WTC11 (cell line): ENCODE measurements at regions not wholly inside any gene's neighbourhood (a gene's known extent, or its start where the extent isn't known, plus 50 kb on each side); places are given as distances from the start of the nearest gene placed in this dataset.

Source experiments
- ATAC-seq: fragments of 200-7000 bp; cut with Tn5 transposase; 2 replicates; pipeline ENCODE4 v1.10.0; 2021; ENCODE audit warnings: mild to moderate bottlenecking, moderate library complexity
- CTCF ChIA-PET: fragments of 300-600 bp; sonication (Branson Sonifier 250); formaldehyde crosslinking; loops from one replicate; lab custom pipeline; 2021; ENCODE audit warnings: antibody characterized with exemption; lab: Charles Lee
- POLR2A ChIA-PET: fragments of 350-600 bp; sonication (Branson Sonifier 250); formaldehyde crosslinking; loops from one replicate; lab custom pipeline; 2021; ENCODE audit warnings: antibody characterized with exemption; lab: Charles Lee
- DNase-seq: peaks from one replicate; pipeline ENCODE4 v3.0.0; 2021; ENCODE audit warnings: low spot score
- H3K27ac Mint-ChIP-seq: 2 replicates; pipeline ENCODE4 v1.8.0; 2021; ENCODE audit warnings: mixed read lengths
- H3K27me3 Mint-ChIP-seq: 2 replicates; pipeline ENCODE4 v1.8.0; 2021; ENCODE audit warnings: low read depth, mild to moderate bottlenecking, moderate library complexity, mixed read lengths
- H3K36me3 Mint-ChIP-seq: 2 replicates; pipeline ENCODE4 v1.8.0; 2021; ENCODE audit warnings: mixed read lengths
- H3K4me1 Mint-ChIP-seq: 2 replicates; pipeline ENCODE4 v1.8.0; 2022; ENCODE audit warnings: mixed read lengths
- H3K4me3 Mint-ChIP-seq: 2 replicates; pipeline ENCODE4 v1.8.0; 2021; ENCODE audit warnings: mild to moderate bottlenecking, moderate library complexity, mixed read lengths
- H3K9me3 Mint-ChIP-seq: 2 replicates; pipeline ENCODE4 v1.8.0; 2021; ENCODE audit warnings: mixed read lengths
- ATF1 ChIP-seq: sonication (generic); formaldehyde crosslinking; IDR thresholded peaks from 2 replicates; pipeline ENCODE4 v1.8.1; 2023; ENCODE audit warnings: mild to moderate bottlenecking, moderate library complexity, missing genetic modification reagents
- ATF2 ChIP-seq: sonication (generic); formaldehyde crosslinking; IDR thresholded peaks from 2 replicates; pipeline ENCODE4 v1.8.1; 2022; ENCODE audit warnings: low read depth, missing genetic modification reagents, borderline replicate concordance
- ATF3 ChIP-seq: sonication (generic); formaldehyde crosslinking; conservative IDR thresholded peaks from 2 replicates; pipeline ENCODE4 v1.8.1; 2022; ENCODE audit warnings: mild to moderate bottlenecking, missing genetic modification reagents
- CBFB ChIP-seq: sonication (generic); formaldehyde crosslinking; IDR thresholded peaks from 2 replicates; pipeline ENCODE4 v1.8.1; 2022; ENCODE audit warnings: mild to moderate bottlenecking, low read depth, missing genetic modification reagents
- EMX1 ChIP-seq: fragments of 250-450 bp; sonication (Bioruptor Pico); IDR thresholded peaks from 2 replicates; pipeline ENCODE4 v1.8.0; 2021; ENCODE audit warnings: mild to moderate bottlenecking
- GABPB1 ChIP-seq: sonication (generic); formaldehyde crosslinking; IDR thresholded peaks from 2 replicates; pipeline ENCODE4 v1.8.1; 2023; ENCODE audit warnings: mild to moderate bottlenecking, missing genetic modification reagents
- HMGXB4 ChIP-seq: sonication (generic); formaldehyde crosslinking; IDR thresholded peaks from 2 replicates; pipeline ENCODE4 v1.8.1; 2023; ENCODE audit warnings: mild to moderate bottlenecking, moderate library complexity, missing genetic modification reagents
- KAT7 ChIP-seq: sonication (generic); formaldehyde crosslinking; IDR thresholded peaks from 2 replicates; pipeline ENCODE4 v1.8.1; 2023; ENCODE audit warnings: missing genetic modification reagents, mild to moderate bottlenecking, borderline replicate concordance
- NFE2L1 ChIP-seq: sonication (generic); formaldehyde crosslinking; IDR thresholded peaks from 2 replicates; pipeline ENCODE4 v1.8.1; 2023; ENCODE audit warnings: missing genetic modification reagents
- NFYB ChIP-seq: sonication (generic); formaldehyde crosslinking; conservative IDR thresholded peaks from 2 replicates; pipeline ENCODE4 v1.8.0; 2022; ENCODE audit warnings: low read depth, missing genetic modification reagents
- NR2C2 ChIP-seq: sonication (generic); formaldehyde crosslinking; IDR thresholded peaks from 2 replicates; pipeline ENCODE4 v1.8.0; 2022; ENCODE audit warnings: mild to moderate bottlenecking, missing genetic modification reagents
- OVOL2 ChIP-seq: fragments of 250-450 bp; sonication (Bioruptor Pico); IDR thresholded peaks from 2 replicates; pipeline ENCODE4 v1.9.0; 2021; ENCODE audit warnings: mild to moderate bottlenecking, borderline replicate concordance
- PRDM15 ChIP-seq: sonication (generic); formaldehyde crosslinking; IDR thresholded peaks from 2 replicates; pipeline ENCODE4 v1.8.0; 2022; ENCODE audit warnings: missing genetic modification reagents
- SP1 ChIP-seq: sonication (generic); formaldehyde crosslinking; conservative IDR thresholded peaks from 2 replicates; pipeline ENCODE4 v1.8.1; 2022; ENCODE audit warnings: missing genetic modification reagents
- TEAD1 ChIP-seq: sonication (generic); formaldehyde crosslinking; IDR thresholded peaks from 2 replicates; pipeline ENCODE4 v1.8.0; 2022; ENCODE audit warnings: mild to moderate bottlenecking, missing genetic modification reagents
- TEAD4 ChIP-seq: sonication (generic); formaldehyde crosslinking; IDR thresholded peaks from 2 replicates; pipeline ENCODE4 v1.8.0; 2022; ENCODE audit warnings: mild to moderate bottlenecking, missing genetic modification reagents
- TP53 ChIP-seq: sonication (generic); formaldehyde crosslinking; IDR thresholded peaks from 2 replicates; pipeline ENCODE4 v1.8.1; 2023; ENCODE audit warnings: mild to moderate bottlenecking, missing genetic modification reagents
- ZBTB21 ChIP-seq: sonication (generic); formaldehyde crosslinking; IDR thresholded peaks from 2 replicates; pipeline ENCODE4 v1.8.1; 2023; ENCODE audit warnings: mild to moderate bottlenecking, missing genetic modification reagents, borderline replicate concordance
- ZNF138 ChIP-seq: sonication (generic); formaldehyde crosslinking; conservative IDR thresholded peaks from 2 replicates; pipeline ENCODE4 v1.8.1; 2022; ENCODE audit warnings: mild to moderate bottlenecking, moderate library complexity, missing genetic modification reagents
- ZNF219 ChIP-seq: sonication (generic); formaldehyde crosslinking; IDR thresholded peaks from 2 replicates; pipeline ENCODE4 v1.8.0; 2023; ENCODE audit warnings: missing genetic modification reagents, mild to moderate bottlenecking, borderline replicate concordance
- ZNF671 ChIP-seq: fragments of 250-450 bp; sonication (Bioruptor Pico); IDR thresholded peaks from 2 replicates; pipeline ENCODE4 v1.8.0; 2021; ENCODE audit warnings: mild to moderate bottlenecking
- TF ChIP-seq, protein P1 (sequence below): sonication (generic); formaldehyde crosslinking; IDR thresholded peaks from 2 replicates; pipeline ENCODE4 v1.8.0; 2023; ENCODE audit warnings: missing genetic modification reagents, mild to moderate bottlenecking, borderline replicate concordance

GRCh38 chr1:185627171-185627570, 107.0 kb upstream of the HMCN1 start:
- TF ChIP-seq KAT7 (CRISPR knock-in tag) = no peak
- TF ChIP-seq SP1 (CRISPR knock-in tag) = no peak
- no peak for TF ChIP-seq TEAD4
- no peak for TF ChIP-seq PRDM15 (CRISPR knock-in tag)
- no peak for TF ChIP-seq ATF3 (CRISPR knock-in tag)
- no peak for TF ChIP-seq ZNF138 (CRISPR knock-in tag)
- no peak for TF ChIP-seq ATF1 (CRISPR knock-in tag)
- TF ChIP-seq ZBTB21 (CRISPR knock-in tag) = no peak
- no peak for TF ChIP-seq OVOL2 (CRISPR knock-in tag)
- TF ChIP-seq TP53 = no peak
- TF ChIP-seq ATF2 = no peak
- TF ChIP-seq GABPB1 (CRISPR knock-in tag) = no peak
- no peak for TF ChIP-seq NR2C2 (CRISPR knock-in tag)
- POLR2A ChIA-PET = no interaction called here

GRCh38 chr1:185626344-185626743, 107.8 kb upstream of the HMCN1 start:
- TF ChIP-seq ZNF219 (CRISPR knock-in tag) (no peak), OVOL2 (CRISPR knock-in tag) (no peak)
- ATAC-seq (no peak), DNase-seq (no peak)
- Mint-ChIP-seq H3K27me3 (no peaks in the 10 kb centered on the region), H3K4me3 (no peak overlapping the region), H3K9me3 (peaks cover 19% of the 10 kb centered on the region), H3K36me3 (peaks cover 3% of the 10 kb centered on the region; the same call in 1 of the 2 replicates), H3K4me1 (peaks cover 15% of the 10 kb centered on the region), H3K27ac (no peak overlapping the region)
- ChIA-PET POLR2A (no interaction called here), CTCF (no interaction called here)

More at GRCh38 chr1:185627171-185627570, 107.0 kb upstream of the HMCN1 start:
- Mint-ChIP-seq H3K27ac (no peak overlapping the region), H3K36me3 (peaks cover 3% of the 10 kb centered on the region; the same call in 1 of the 2 replicates), H3K27me3 (no peaks in the 10 kb centered on the region), H3K9me3 (peaks cover 12% of the 10 kb centered on the region), H3K4me3 (no peak overlapping the region), H3K4me1 (peaks cover 15% of the 10 kb centered on the region)
- no peak for DNase-seq
- ATAC-seq = no peak
- CTCF ChIA-PET = no interaction called here

DNA sequence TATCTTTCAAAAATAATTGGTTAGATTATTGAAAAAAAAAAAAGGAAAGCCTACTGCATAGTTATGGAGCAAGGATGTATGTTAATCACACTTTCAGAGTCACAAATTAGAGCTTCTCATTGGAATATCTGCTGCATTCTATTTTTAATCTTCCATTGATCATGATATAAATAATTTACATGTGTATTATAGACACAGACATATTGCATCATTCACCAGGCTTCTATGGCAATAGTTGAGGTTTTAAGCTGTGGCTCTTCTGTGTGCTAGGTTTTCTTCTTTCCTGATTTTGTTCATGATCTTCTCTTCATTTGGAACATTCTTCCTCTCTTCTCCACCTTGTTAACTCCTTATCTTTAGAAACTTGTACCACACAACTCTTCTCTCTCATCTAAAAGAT, 123.2 kb upstream of the HMCN1 start:
- ChIA-PET POLR2A (no interaction called here), CTCF (no interaction called here)
- Mint-ChIP-seq H3K27ac (no peak overlapping the region), H3K36me3 (no peaks in the 10 kb centered on the region), H3K9me3 (peaks cover 7% of the 10 kb centered on the region; the same call in 1 of the 2 replicates), H3K27me3 (no peaks in the 10 kb centered on the region), H3K4me1 (peaks cover 6% of the 10 kb centered on the region)
- no peak for ATAC-seq
- DNase-seq = no peak
- no peak for TF ChIP-seq NFYB
- TF ChIP-seq, protein P1, sequence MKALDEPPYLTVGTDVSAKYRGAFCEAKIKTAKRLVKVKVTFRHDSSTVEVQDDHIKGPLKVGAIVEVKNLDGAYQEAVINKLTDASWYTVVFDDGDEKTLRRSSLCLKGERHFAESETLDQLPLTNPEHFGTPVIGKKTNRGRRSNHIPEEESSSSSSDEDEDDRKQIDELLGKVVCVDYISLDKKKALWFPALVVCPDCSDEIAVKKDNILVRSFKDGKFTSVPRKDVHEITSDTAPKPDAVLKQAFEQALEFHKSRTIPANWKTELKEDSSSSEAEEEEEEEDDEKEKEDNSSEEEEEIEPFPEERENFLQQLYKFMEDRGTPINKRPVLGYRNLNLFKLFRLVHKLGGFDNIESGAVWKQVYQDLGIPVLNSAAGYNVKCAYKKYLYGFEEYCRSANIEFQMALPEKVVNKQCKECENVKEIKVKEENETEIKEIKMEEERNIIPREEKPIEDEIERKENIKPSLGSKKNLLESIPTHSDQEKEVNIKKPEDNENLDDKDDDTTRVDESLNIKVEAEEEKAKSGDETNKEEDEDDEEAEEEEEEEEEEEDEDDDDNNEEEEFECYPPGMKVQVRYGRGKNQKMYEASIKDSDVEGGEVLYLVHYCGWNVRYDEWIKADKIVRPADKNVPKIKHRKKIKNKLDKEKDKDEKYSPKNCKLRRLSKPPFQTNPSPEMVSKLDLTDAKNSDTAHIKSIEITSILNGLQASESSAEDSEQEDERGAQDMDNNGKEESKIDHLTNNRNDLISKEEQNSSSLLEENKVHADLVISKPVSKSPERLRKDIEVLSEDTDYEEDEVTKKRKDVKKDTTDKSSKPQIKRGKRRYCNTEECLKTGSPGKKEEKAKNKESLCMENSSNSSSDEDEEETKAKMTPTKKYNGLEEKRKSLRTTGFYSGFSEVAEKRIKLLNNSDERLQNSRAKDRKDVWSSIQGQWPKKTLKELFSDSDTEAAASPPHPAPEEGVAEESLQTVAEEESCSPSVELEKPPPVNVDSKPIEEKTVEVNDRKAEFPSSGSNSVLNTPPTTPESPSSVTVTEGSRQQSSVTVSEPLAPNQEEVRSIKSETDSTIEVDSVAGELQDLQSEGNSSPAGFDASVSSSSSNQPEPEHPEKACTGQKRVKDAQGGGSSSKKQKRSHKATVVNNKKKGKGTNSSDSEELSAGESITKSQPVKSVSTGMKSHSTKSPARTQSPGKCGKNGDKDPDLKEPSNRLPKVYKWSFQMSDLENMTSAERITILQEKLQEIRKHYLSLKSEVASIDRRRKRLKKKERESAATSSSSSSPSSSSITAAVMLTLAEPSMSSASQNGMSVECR = no peak
- no peak for TF ChIP-seq CBFB (CRISPR knock-in tag)
- TF ChIP-seq ZNF671 (CRISPR knock-in tag) = no peak
- TF ChIP-seq EMX1 (CRISPR knock-in tag) = no peak
- no peak for TF ChIP-seq TEAD1 (CRISPR knock-in tag)
- TF ChIP-seq HMGXB4 = no peak
- no peak for TF ChIP-seq NFE2L1 (CRISPR knock-in tag)
- TF ChIP-seq, all 79 proteins: peak for 0
- H3K4me3 Mint-ChIP-seq = no peak overlapping the region
